ENCODE measurements at regions not wholly inside any gene's neighbourhood (a gene's known extent, or its start where the extent isn't known, plus 50 kb on each side); places are given as distances from the start of the nearest gene placed in this dataset.

GRCh38 chr6:92428448-92428847 is 990.9 kb downstream of the EPHA7 start:
- Histone ChIP-seq H3K4me3 (replicated peaks; ENCODE audit: insufficient read depth, low read length) (no peak overlapping the region), H3K27me3 (ENCODE audit: insufficient read depth, poor library complexity, severe bottlenecking) (no peaks in the 10 kb centered on the region), H3K27ac (replicated peaks) (no peak overlapping the region)
- TF ChIP-seq GABPA (IDR thresholded peaks at IDR 0.05; ENCODE audit: low read depth) (no peak), POLR2AphosphoS5 (IDR thresholded peaks at IDR 0.05; ENCODE audit: low read depth) (no peak), SPI1 (IDR thresholded peaks at IDR 0.05; ENCODE audit: borderline replicate concordance, low read depth) (no peak), CTCF (IDR thresholded peaks at IDR 0.05; ENCODE audit: insufficient read depth, low read length) (no peak), REST (IDR thresholded peaks at IDR 0.05; ENCODE audit: insufficient replicate concordance, low read depth) (no peak)
- no peak for DNase-seq (ENCODE audit: low read depth in 1 of 2, low spot score in 1 of 2)

- H3K27ac ChIP-seq (replicated peaks): no peak overlapping the region
- H3K27me3 ChIP-seq (ENCODE audit: insufficient read depth, poor library complexity, severe bottlenecking): no peaks in the 10 kb centered on the region
- no peak overlapping the region for H3K4me3 ChIP-seq (replicated peaks; ENCODE audit: insufficient read depth, low read length)
- no peak for DNase-seq (ENCODE audit: low read depth in 1 of 2, low spot score in 1 of 2)
- TF ChIP-seq REST (IDR thresholded peaks at IDR 0.05; ENCODE audit: insufficient replicate concordance, low read depth) (no peak), CTCF (IDR thresholded peaks at IDR 0.05; ENCODE audit: insufficient read depth, low read length) (no peak), POLR2AphosphoS5 (IDR thresholded peaks at IDR 0.05; ENCODE audit: low read depth) (no peak), GABPA (IDR thresholded peaks at IDR 0.05; ENCODE audit: low read depth) (no peak), SPI1 (IDR thresholded peaks at IDR 0.05; ENCODE audit: borderline replicate concordance, low read depth) (no peak)
These were observed 991.9 kb downstream of the EPHA7 start for GRCh38 chr6:92427453-92427852.

- no peak overlapping the region for H3K27ac ChIP-seq (replicated peaks)
- H3K27me3 ChIP-seq (ENCODE audit: insufficient read depth, poor library complexity, severe bottlenecking): no peaks in the 10 kb centered on the region
- DNase-seq (ENCODE audit: low read depth in 1 of 2, low spot score in 1 of 2): no peak
- H3K4me3 ChIP-seq (replicated peaks; ENCODE audit: insufficient read depth, low read length): no peak overlapping the region
- no peak for TF ChIP-seq SPI1 (IDR thresholded peaks at IDR 0.05; ENCODE audit: borderline replicate concordance, low read depth)
- TF ChIP-seq REST (IDR thresholded peaks at IDR 0.05; ENCODE audit: insufficient replicate concordance, low read depth): no peak
- no peak for TF ChIP-seq GABPA (IDR thresholded peaks at IDR 0.05; ENCODE audit: low read depth)
- TF ChIP-seq CTCF (IDR thresholded peaks at IDR 0.05; ENCODE audit: insufficient read depth, low read length): no peak
- no peak for TF ChIP-seq POLR2AphosphoS5 (IDR thresholded peaks at IDR 0.05; ENCODE audit: low read depth)
These were observed 1003.7 kb downstream of the EPHA7 start for GRCh38 chr6:92415656-92416055.
